Umbilical cord (tissue), 1 donor: ENCODE measurements at regions not wholly inside any gene's neighbourhood (a gene's known extent, or its start where the extent isn't known, plus 50 kb on each side); places are given as distances from the start of the nearest gene placed in this dataset.
"Not testable (repeated sequence)": the region's sequence is repeated elsewhere in the genome, so short reads cannot be mapped to it uniquely, and the experiment has no call there.

Experiments used
- DNase-seq: peaks from one replicate; pipeline ENCODE4 v3.0.0-alpha.2; 2015; ENCODE audit warnings: low spot score

DNA sequence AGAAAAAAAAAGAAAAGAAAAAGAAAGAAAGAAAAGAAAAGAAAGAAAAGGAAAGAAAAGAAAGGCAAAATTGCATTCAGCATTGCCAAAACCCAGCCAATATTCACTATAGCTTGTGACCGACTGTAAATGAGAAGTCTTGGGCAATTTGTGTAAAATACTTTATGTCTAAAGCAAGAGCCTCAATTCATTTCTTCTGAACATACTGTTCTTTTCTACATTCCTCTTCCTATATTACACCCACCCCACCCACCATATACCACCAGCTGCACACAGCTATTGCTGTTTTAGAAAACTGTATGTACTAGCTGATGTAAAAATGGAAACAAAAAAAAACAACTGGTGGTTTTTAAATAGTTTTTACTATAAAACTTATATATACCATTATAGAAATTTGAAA is 156.9 kb upstream of the TTC29 start:
- no peak for DNase-seq

DNA sequence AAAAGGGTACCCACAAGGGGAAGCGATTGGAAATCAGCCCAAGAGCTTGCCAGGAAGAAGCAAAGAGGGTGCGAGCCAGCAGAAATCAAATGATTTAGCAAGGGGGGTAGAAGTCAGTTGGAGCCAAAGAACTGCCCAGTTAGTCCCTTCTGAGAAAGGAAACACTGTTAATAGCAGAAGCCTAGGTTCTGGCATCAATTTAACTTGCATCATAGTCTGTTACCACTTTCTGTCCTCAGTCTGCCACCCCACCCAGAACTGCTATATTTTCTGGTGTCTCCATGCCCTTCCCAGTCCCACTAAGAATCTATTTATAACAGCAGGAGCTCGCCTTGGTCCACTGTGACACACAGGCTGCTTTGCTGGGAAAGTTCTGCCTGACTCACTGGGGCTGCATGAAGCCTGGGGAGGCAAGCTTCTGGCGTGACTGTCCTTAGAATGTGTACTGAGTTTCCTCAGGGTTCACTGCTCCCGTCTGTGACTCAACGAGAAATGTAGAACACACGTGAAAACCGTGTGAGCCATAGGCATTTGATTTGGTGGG is 157.8 kb upstream of the TTC29 start:
- peak; percentile 86 for DNase-seq

DNA sequence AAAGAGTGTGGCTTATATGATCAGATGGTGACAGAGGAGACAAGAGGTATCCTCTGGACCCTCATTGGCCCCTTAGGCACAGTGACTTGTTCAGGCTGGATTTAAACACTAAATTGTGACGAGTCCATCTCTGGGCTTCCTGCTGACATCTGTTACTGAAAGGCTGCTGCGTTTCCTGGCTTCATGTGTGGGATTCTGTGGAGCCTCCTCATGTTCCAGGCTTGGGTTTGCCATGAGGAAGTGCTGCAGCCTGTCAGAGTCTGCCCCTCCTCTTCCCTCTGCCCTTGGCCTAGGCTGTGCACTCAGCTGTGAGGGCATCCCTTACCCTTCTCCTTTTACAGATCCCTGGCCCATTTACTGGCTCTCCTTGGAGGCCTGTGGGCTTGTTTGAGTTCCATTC is 159.1 kb upstream of the TTC29 start:
- no peak for DNase-seq

DNA sequence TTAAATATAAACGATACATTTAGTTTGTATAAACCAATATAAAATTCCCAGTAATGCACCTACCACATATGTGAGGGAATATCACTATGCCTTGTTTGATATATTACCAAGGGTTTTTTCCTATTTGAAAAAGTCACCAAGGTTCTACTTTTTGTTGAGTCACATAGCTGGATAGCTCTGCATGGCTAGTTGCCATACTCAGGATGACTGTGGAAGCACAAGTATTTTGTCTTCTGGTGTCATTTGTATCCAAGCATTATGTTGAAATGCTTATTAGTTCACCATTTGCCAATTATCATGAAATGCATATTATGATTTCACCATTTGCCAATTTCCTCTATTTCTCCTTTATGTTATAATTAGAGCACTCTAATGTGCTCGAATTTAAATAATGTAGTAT is 162.7 kb upstream of the TTC29 start:
- no peak for DNase-seq

DNA sequence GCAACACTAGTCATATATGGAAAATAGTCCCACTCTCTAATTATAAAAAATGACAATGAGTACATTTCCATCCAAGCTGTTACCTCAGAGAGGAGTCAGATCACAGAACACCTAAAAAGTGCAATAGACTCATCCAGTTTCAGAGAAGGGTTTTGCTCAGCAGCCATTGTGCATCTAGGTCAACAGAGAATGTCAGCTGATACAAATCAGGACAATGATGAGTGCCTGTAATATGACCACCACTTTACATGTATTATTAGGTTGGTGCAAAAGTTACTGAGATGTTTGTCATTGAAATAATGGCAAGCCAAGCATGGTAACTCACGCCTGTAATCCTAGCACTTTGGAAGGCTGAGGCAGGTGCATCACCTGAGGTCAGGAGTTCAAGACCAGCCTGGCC is 164.1 kb upstream of the TTC29 start:
- DNase-seq: no peak

DNA sequence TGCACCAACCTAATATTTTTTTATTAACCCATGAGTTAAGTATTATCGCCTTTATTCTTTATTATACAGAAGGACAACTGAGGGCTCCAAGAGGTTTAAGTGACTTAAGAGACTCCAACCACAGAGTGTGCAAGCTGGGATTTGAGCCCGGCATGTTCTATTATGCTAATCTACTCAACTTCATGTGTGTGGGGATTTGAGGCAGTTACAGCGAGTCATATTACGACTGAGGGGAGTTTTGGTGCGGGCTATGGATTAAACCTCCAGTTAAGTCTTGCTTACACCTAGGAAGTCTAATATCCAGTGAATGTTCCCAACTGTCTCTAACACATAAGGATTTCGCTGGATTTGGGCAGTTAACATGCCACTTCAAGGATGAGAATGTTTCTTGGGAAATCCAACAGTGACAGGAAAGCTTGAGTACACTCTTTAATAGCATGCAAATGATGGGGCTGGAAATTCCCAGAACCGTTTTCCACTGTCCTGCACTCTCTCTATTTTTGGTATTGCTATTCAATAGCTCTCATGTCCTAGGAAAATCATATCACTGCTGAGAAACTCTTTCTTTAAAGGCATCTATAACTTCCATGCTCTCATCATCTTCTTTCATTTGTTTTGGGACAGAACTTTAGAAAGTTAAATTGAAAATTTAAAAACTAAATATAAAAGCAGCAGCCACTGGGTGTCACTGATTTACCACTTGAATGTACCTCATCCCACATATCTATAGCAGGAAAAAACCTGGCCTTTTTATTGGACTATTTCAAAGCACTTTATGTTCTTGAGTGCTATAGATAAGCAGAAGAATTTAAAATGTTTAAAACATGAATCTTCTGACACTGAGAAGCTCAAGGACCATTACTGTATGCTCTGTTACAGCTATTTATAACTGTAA is 165.1 kb upstream of the TTC29 start:
- peak; percentile 59 for DNase-seq

DNA sequence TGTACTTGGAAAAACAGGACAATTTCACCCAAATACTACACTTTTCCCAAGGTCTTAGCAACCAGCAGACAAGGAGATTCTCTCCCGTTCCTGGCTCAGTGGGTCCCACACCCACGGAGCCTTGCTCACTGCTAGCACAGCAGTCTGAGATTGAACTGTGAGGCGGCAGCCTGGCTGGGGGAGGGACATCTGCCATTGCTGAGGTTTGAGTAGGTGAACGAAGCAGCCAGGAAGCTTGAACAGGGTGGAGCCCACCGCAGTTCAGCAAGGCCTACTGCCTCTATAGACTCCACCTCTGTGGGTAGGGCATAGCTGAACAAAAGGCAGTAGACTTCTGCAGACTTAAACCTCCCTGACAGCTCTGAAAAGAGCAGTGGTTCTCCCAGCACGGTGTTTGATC is 166.5 kb upstream of the TTC29 start:
- DNase-seq: not testable (repeated sequence)

DNA sequence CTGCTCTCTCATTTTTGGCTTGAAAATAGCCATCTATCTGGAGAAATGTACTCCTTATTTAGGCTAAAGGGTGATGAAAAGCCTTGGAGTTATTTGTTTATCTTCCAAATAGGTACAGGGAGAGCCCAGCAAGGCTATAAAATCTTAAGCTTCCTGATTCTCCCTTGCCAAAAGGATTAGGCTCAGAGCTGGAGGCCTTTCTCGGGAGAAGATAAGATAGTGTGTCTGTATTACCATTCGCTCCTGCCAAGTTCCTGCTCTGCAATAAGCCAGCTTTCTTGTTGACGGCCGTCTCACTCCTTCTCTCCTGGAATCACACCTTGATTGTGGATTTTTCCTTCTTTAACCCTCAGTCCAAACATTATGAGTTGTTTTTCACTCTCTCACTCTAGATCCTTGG is 171.8 kb upstream of the TTC29 start:
- DNase-seq: peak; percentile 96

DNA sequence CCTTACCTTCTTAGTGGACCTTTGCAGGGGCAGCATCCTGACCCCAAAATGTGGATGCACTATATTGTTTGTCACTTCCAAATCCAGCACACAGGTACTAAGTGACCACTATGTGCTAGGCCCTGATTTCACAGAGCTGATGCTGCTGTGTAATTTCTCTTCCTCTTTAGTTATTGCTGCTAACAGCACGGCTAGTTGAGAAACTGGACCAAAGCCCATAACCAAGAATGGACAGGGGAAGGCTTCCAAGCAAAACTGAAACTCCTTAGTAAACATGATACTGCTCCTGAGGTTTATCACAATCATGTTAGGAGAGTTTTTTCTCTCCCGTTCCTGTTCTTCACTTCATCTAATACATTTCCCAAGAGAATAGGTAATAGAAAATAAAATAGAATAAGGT is 172.9 kb upstream of the TTC29 start:
- DNase-seq: peak; percentile 69

DNA sequence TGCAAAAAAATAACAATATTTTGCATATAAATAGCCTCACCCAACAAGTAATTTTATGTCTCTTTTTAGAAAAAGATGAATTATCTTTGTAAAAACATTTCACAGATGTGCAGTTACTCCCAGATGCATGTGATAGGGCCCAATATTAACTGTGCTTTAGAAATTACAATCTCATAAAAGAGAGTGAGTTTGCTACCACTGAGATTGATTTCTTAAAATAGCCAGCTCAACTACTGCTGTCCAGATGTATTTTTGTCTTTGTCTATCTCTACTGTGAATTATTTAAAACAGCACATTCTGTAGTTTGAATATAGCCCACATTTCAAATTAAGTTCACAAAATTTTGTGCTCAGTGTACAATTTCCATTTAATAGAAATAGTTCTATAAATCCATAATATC is 177.0 kb upstream of the TTC29 start:
- DNase-seq: peak; percentile 44

DNA sequence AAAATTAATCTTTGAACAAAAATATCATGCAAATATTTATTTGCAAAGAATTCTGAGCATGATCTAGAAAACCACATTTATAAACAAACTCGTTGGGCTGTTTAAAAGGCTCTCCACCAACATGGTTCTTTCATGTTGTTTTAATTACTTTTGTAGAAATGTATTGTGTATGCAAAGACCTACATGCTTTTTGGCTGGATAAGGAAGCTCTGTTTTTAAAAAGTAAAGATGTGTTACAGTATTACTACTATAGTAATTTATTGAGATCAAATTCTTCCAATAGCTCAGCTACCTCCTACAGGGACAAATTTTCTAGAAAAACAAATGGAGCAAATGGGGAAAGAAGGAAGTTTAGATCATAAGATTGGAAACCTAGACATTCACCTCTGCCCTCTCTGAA is 177.5 kb upstream of the TTC29 start:
- DNase-seq: no peak

DNA sequence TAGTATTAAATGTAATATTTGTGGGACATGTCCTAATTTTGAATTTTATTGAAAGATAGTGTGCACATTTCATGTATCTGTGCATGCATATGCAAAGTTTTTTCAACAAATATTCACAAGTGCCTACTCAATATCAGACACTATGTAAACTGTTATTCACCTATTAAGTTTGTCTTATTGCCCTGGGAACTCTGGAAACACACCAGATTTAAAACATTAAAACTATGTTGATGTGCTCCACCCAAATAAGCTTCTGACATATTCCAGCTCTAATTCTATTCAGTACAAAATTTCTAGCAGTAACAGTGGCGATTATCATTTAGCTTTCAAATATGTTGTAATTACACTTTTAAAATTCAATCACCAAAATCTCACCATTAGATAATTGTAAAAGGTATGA is 183.1 kb upstream of the TTC29 start:
- peak; percentile 51 for DNase-seq

DNA sequence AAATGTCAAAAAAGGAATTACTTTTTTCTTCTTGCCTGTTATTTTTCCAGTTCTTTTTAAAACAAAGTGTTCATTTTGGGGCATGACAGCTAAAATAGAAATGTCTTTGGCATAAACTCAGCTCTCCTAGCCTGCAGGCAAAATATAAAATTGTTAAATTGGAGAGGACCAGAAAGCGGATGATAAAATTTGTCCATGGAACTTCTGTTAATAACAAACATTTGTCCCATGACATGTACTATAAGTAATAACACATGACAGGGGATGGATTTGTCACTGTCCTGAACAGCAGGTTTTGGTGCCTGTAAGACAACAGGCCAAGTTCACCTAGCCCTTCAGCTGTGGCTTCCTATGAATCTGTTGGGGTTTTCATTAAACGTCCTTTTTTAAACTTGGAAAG is 184.0 kb upstream of the TTC29 start:
- no peak for DNase-seq

DNA sequence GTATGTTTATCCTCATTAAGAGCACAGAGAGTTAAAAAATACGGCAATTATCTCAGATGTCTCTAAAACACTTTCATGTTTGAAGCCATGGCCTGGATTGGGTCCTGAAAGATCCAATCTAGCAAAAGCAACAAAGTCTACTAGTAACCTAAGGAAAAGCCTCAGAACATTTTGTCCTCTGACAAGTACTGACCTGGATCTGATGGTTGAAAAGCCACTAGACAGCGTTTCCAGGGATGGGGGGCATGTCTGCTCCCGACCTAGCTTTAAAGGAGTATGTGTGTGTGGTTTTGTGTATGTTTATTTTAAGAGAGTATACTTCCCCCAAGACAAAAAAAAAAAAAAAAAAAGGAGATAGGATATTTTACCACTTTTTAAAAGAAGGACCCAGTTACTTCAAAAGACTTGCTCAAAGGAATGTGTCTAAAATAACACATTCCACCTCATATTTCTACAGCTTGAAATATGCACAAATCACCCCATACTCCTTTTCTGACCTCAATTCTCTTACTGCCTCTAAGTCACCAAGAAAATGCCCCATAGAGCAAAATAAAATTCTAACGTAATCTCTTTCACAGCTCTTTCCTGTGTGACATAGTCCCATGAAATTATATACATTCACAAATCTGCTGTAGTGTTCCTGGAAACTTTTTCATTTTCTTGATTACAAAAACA is 189.0 kb upstream of the TTC29 start:
- no peak for DNase-seq

DNA sequence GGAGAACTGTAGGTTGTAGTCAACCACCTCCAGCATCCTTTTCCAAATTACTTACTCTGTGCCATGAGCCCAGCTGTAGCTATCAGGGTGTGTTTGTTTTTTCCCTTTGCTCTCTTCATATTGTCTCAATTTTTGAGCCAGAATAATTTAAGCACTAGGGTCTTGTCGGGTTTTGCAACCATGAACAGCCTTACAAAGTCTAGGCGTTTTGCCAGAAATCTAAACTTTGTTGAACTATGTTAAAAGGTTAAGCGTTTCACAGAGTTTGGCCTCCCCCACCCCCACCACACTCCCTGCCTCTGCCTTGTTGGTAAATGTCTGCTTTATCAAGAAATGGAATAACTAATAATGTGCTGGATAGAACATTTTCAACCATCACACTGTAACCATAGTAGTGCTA is 190.6 kb upstream of the TTC29 start:
- peak; percentile 76 for DNase-seq

DNA sequence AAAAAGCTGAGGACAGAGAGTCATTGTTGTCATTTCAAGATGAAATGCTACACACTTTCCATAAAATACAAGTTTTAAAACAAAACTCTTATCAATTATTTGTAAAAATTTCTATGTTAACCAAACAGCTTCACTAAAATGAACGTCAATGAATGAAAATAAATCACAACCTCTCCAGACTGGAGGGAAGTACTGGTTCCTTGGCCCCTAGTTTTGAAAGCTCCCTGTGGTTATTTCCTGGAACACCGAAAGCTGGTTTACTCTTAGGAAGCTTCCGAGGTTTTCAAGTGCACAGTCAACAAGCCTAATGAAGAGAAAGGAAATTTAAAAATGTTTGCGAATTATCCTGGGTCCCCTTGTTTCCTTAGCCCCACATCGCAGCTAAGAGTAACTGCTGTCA is 191.1 kb upstream of the TTC29 start:
- no peak for DNase-seq

DNA sequence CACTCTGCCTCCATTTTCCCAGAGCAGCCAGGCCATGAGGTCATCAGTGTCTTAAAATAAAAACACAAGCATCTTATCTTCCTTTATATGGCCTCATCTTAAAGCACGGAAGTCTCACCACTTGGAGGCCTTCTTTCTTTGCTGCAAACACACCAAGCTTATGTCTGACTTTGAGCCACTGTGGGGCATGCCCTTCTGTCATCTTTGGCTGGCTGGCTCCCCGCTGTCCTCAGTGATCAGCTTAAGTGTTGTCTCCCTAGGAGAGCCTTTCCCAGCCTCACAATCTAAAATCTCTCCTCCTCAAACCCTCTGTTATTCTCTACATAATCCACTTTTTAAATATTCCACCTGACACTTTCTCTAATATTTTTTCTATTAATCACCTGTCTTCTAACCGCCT is 191.6 kb upstream of the TTC29 start:
- DNase-seq: no peak

DNA sequence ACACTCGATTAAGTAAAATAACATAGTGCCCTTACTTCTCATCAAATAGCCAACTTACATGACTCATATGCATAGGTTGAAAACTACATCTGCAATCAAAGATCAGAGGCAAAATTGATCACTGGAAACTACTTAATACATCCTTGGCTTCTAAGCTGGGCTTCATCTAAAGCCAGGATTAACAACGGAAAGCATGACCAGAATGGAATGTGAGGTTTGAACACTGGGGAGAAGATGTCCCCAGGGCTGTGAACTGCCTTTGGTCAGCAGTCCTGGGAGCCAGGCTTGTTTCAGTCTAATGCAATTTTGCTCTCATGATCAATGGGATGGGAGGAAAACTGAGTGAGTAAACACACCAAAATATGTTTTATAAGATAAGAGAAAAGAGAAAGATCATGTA is 192.5 kb upstream of the TTC29 start:
- no peak for DNase-seq

DNA sequence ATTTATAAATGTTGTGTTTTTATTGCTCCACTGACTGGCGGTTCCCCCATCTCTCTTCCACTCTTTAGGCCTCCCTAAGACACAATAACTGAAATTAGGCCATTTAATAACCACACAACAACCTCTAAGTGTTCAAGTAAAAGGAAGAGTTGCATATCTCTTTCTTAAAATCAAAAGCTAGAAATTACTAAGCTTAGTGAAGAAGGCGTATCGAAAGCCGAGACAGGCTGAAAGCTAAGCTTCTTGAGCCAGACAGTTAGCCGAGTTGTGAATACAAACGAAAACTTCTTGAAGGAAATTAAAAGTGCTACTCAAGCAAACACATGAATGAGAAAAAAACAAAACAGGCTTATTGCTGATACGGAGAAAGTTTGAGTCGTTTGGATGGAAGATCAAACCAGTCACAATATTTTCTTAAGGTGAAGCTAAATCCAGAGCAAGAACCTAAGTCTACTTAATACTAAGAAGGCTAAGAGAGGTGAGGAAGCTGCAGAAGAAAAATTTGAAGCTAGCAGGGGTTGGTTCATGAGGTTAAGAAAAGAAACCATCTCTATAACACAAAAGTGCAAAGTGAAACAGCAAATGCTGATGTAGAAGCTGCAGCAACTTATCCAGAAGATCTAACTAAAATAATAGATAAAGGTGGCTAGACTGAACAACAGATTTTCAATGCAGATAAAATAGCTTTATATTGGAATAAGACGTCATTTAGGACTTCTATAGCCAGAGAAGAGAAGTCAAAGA is 194.0 kb upstream of the TTC29 start:
- DNase-seq: no peak

DNA sequence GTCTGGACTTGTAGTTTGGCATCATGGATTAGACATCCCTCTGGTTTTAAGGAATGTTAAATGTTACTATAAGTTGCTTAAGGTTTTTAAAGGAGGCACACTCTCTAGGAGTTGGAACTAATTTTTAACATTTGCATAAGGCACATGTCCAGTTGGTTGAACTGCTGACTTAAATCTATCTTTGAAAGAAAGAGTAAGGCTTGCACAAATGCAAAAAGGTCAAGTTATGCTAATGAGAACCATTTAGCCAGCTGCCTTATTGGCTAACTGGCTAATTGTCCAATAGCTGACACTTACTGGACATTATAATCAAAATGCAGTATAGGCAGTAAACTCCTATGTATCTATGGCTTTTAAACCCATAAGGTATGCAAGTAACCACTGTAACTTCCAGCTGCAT is 206.1 kb upstream of the TTC29 start:
- no peak for DNase-seq

DNA sequence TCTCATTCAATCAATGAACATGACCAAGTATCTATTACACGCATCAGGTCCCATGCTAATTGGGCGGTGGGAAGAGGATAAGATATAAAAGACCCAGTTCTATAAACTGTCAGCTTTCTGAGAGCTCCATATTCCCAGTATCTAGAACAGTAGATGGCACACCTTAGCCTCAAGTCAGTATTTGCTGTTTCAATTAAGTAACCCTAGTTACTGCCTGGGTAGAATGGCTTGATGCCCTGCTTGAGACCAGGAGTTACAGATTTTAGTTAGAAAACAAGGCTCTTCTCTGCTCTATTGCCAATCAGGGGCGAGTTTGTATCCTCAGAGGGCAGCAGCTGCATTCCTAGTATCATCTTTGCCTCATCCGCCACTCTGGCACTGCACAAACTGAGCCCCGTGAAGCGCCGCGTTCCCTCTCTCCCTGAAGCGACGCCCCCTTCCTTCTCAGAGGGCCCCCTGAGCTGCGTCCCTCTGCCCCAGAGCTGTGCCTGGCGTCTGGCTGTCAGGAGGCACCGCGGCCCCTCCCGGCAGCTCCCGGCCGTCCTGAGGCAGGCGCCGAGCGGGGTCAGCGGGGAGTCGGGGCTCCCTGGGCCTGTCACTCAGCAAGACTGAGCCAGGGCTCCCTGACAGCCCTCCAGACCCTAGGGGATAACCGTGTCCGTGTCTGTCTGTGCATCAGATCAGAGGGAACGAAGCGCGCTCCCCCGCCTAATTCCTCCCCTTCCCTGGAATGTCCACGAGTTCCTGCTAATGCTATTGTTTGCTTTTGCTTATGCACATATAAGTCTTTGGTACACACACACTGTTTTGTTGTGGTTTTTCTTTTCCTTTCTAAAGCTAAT is 212.4 kb upstream of the TTC29 start:
- DNase-seq: peak; percentile 71
